SU-DHL-6 (cell line): ENCODE measurements at regions not wholly inside any gene's neighbourhood (a gene's known extent, or its start where the extent isn't known, plus 50 kb on each side); places are given as distances from the start of the nearest gene placed in this dataset.

Source experiments
- H2AFZ ChIP-seq: fragments of 200-600 bp; sonication (generic); 2 replicates; pipeline ENCODE4 v1.6.1; 2014; ENCODE audit warnings: low read depth, mild to moderate bottlenecking, moderate library complexity, mixed read lengths, antibody characterized with exemption, low read length; ENCODE audit not compliant: severe bottlenecking
- H3F3A ChIP-seq: fragments of 200-600 bp; shearing (Covaris generic); 2 replicates; pipeline ENCODE4 v1.6.0; 2016; ENCODE audit warnings: antibody characterized with exemption, mild to moderate bottlenecking; ENCODE audit not compliant: insufficient read depth
- H3K27ac ChIP-seq: fragments of 200-600 bp; sonication (generic); 2 replicates; pipeline ENCODE4 v1.5.1; 2016; ENCODE audit warnings: low read depth, mild to moderate bottlenecking, low read length, moderate library complexity, mixed read lengths
- H3K27me3 ChIP-seq: fragments of 200-600 bp; sonication (generic), shearing (Covaris generic); 2 replicates; pipeline ENCODE4 v1.6.0; 2014; ENCODE audit warnings: mild to moderate bottlenecking, low read length
- H3K36me3 ChIP-seq: fragments of 200-600 bp; sonication (generic); 2 replicates; pipeline ENCODE4 v1.6.1; 2014; ENCODE audit warnings: mild to moderate bottlenecking, low read length, mixed read lengths
- H3K4me2 ChIP-seq: fragments of 300-600, 200-600 bp; shearing (Covaris generic), sonication (generic); 2 replicates; pipeline ENCODE4 v1.6.0; 2014; ENCODE audit warnings: low read length, low read depth, mild to moderate bottlenecking; ENCODE audit not compliant: poor library complexity, severe bottlenecking
- H3K4me3 ChIP-seq: fragments of 200-600 bp; sonication (generic); 2 replicates; pipeline ENCODE4 v1.5.1; 2014; ENCODE audit warnings: antibody characterized with exemption, low read length, mild to moderate bottlenecking, mixed read lengths; ENCODE audit not compliant: insufficient read depth, poor library complexity, severe bottlenecking
- H3K79me2 ChIP-seq: fragments of 200-600 bp; sonication (generic); 2 replicates; pipeline ENCODE4 v1.6.1; 2014; ENCODE audit warnings: mild to moderate bottlenecking, low read length, moderate library complexity; ENCODE audit not compliant: insufficient read depth
- H3K9ac ChIP-seq: fragments of 200-600 bp; sonication (generic); 2 replicates; pipeline ENCODE4 v1.7.0; 2014; ENCODE audit warnings: mild to moderate bottlenecking, low read length
- H3K9me2 ChIP-seq: fragments of 200-600 bp; sonication (generic); replicated peaks from 2 replicates; pipeline ENCODE4 v1.6.1; 2014; ENCODE audit warnings: low read length; ENCODE audit not compliant: insufficient read depth
- H3K9me3 ChIP-seq: fragments of 200-600 bp; sonication (generic); 2 replicates; pipeline ENCODE4 v1.6.1; 2014; ENCODE audit warnings: low read length, mixed read lengths; ENCODE audit not compliant: insufficient read depth
- H4K20me1 ChIP-seq: fragments of 200-600 bp; sonication (generic); 2 replicates; pipeline ENCODE4 v1.6.1; 2014; ENCODE audit warnings: low read depth, mild to moderate bottlenecking, antibody characterized with exemption, low read length, moderate library complexity, mixed read lengths
- EZH2phosphoT487 ChIP-seq: fragments of 200-600 bp; sonication (generic), shearing (Covaris generic); conservative IDR thresholded peaks from 2 replicates; pipeline ENCODE4 v1.6.1; 2018; ENCODE audit warnings: mild to moderate bottlenecking, antibody characterized with exemption, low read length, moderate library complexity, mixed read lengths
- TF ChIP-seq, protein P1 (sequence below): fragments of 200-600 bp; sonication (generic); IDR thresholded peaks from one replicate; pipeline ENCODE4 v1.5.1; 2017; ENCODE audit warnings: antibody characterized with exemption, mild to moderate bottlenecking, low read length, moderate library complexity; ENCODE audit not compliant: insufficient read depth, poor library complexity, severe bottlenecking

DNA sequence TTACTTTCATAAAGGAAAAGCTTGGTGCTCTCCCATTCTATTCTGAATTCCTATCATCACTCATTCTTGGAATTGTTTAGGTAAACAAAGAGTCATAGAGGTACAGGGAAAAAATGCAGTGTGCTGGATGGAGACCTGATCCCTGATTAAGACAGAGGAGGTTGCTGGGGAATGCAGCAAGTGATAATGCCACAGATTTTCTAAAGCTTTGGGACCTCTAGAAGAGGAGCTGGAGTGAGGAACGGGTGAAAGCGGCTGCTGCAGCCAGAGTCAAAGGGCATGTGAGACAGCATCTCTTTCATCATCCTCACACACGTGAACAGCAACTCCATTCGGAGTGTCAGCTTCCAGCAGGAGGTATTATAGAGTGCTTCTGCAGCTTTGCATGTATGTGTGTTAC, 54.9 kb upstream of the DIPK1A start:
- no peaks in the 10 kb centered on the region for H3F3A ChIP-seq
- H3K36me3 ChIP-seq, result no peaks in the 10 kb centered on the region
- no peak for TF ChIP-seq EZH2phosphoT487
- TF ChIP-seq, protein P1, sequence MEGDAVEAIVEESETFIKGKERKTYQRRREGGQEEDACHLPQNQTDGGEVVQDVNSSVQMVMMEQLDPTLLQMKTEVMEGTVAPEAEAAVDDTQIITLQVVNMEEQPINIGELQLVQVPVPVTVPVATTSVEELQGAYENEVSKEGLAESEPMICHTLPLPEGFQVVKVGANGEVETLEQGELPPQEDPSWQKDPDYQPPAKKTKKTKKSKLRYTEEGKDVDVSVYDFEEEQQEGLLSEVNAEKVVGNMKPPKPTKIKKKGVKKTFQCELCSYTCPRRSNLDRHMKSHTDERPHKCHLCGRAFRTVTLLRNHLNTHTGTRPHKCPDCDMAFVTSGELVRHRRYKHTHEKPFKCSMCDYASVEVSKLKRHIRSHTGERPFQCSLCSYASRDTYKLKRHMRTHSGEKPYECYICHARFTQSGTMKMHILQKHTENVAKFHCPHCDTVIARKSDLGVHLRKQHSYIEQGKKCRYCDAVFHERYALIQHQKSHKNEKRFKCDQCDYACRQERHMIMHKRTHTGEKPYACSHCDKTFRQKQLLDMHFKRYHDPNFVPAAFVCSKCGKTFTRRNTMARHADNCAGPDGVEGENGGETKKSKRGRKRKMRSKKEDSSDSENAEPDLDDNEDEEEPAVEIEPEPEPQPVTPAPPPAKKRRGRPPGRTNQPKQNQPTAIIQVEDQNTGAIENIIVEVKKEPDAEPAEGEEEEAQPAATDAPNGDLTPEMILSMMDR, result no peak
- no peaks in the 10 kb centered on the region for H3K9me2 ChIP-seq
- no peak overlapping the region for H3K4me3 ChIP-seq
- H3K4me2 ChIP-seq, result no peak overlapping the region
- H2AFZ ChIP-seq, result no peak overlapping the region
- H3K9me3 ChIP-seq, result no peaks in the 10 kb centered on the region
- no peaks in the 10 kb centered on the region for H4K20me1 ChIP-seq
- no peak overlapping the region for H3K9ac ChIP-seq
- H3K79me2 ChIP-seq, result no peaks in the 10 kb centered on the region
- no peak overlapping the region for H3K27ac ChIP-seq
- no peaks in the 10 kb centered on the region for H3K27me3 ChIP-seq

DNA sequence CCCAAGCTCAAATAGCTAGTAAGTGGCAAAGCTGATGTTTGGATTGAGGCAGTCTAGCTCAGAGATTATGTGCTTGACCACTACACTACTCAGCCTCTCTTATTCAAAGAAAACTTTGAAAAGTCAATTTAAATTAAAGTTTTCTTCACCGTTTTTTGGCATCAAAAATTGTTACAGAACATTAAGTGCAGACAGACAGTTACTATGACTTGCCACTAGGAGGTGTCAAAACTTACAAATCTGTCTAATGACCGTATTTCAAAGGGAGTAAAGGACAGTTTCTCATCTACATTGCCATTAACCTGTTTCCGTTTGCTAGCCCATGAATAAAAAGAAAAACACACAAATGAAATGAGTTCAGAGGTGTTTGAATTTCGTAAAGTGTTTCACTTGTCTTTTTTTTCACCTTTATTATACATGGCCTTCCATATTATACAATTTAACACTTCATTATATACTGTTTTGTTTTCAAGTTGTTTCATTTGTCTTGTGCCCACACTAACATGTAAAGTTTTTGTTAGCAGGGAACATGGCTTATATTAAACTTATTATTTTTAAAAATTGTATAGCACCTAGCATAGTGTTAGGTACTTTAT, 57.4 kb upstream of the MTF2 start:
- H3K36me3 ChIP-seq, result no peaks in the 10 kb centered on the region
- peak overlapping the region; percentile 65 for H3K4me2 ChIP-seq
- H3K4me3 ChIP-seq, result peak overlapping the region; percentile 12
- no peaks in the 10 kb centered on the region for H3K9me2 ChIP-seq
- no peaks in the 10 kb centered on the region for H3K9me3 ChIP-seq
- H4K20me1 ChIP-seq, result no peaks in the 10 kb centered on the region
- peak overlapping the region; percentile 62 for H3K27ac ChIP-seq
- H3F3A ChIP-seq, result no peaks in the 10 kb centered on the region; the same call in 1 of the 2 replicates
- H2AFZ ChIP-seq, result peak overlapping the region; percentile 20
- TF ChIP-seq, protein P1, result peak; percentile 83
- TF ChIP-seq EZH2phosphoT487, result no peak
- H3K27me3 ChIP-seq, result no peaks in the 10 kb centered on the region
- peak overlapping the region; percentile 29 for H3K9ac ChIP-seq
- H3K79me2 ChIP-seq, result no peaks in the 10 kb centered on the region

DNA sequence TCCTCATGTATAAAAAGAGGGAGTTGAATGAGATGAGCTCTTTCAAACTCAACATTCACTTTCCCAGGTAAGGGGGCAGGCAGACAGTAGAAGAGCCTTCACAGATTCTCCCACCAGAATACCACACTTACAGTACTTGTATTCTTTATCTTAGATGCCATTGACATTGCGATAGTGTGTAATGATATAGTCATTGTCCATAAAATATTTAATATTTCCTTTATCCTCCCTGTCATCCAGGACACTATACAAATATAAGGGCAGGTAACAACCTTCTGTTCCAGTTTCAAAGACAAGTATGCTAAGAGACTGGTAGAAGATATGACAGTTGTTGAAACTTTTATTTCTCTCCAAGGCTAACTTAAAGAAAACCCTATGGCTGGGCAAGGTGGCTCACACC, 56.5 kb upstream of the MTF2 start:
- Histone ChIP-seq H3K27ac (peak overlapping the region; percentile 62), H3K79me2 (no peaks in the 10 kb centered on the region), H3K4me2 (peak overlapping the region; percentile 65), H3K9me3 (no peaks in the 10 kb centered on the region), H3K36me3 (no peaks in the 10 kb centered on the region), H2AFZ (peak overlapping the region; percentile 20), H3K9ac (peak overlapping the region; percentile 29), H3K4me3 (no peak overlapping the region), H3K9me2 (no peaks in the 10 kb centered on the region), H3F3A (no peaks in the 10 kb centered on the region; the same call in 1 of the 2 replicates), H3K27me3 (no peaks in the 10 kb centered on the region), H4K20me1 (no peaks in the 10 kb centered on the region)
- TF ChIP-seq EZH2phosphoT487, result no peak
- TF ChIP-seq, protein P1, result no peak
